Astrocyte of the hippocampus (primary cell): ENCODE measurements at regions not wholly inside any gene's neighbourhood (a gene's known extent, or its start where the extent isn't known, plus 50 kb on each side); places are given as distances from the start of the nearest gene placed in this dataset.
"Not testable (repeated sequence)": the region's sequence is repeated elsewhere in the genome, so short reads cannot be mapped to it uniquely, and the experiment has no call there.

ENCODE experiments used
- DNase-seq: peaks from one replicate; pipeline ENCODE4 v3.0.0; 2011; ENCODE audit warnings: low read depth, low spot score

- no peak for DNase-seq
Observed at GRCh38 chr14:100419856-100420255, 96.7 kb downstream of the SLC25A47 start.

GRCh38 chr14:100421756-100422470 is 98.8 kb downstream of the SLC25A47 start:
- no peak for DNase-seq

- no peak for DNase-seq
Observed at GRCh38 chr14:100422556-100423316, 99.6 kb downstream of the SLC25A47 start.

GRCh38 chr14:100423317-100424010 is 100.3 kb downstream of the SLC25A47 start:
- DNase-seq: no peak

- DNase-seq: no peak
Observed at GRCh38 chr14:100424504-100425428, 101.6 kb downstream of the SLC25A47 start.

GRCh38 chr14:100425429-100425827 is 102.3 kb downstream of the SLC25A47 start:
- DNase-seq: no peak

GRCh38 chr14:100426314-100426713 is 103.2 kb downstream of the SLC25A47 start:
- no peak for DNase-seq

GRCh38 chr14:100427166-100427565 is 104.0 kb downstream of the SLC25A47 start:
- no peak for DNase-seq

GRCh38 chr14:100428727-100429126 is 105.6 kb downstream of the SLC25A47 start:
- peak; percentile 81 for DNase-seq

GRCh38 chr14:100429537-100429936 is 106.4 kb downstream of the SLC25A47 start:
- DNase-seq: no peak

GRCh38 chr14:100430571-100430970 is 107.4 kb downstream of the SLC25A47 start:
- DNase-seq: no peak

GRCh38 chr14:100431461-100431860 is 108.3 kb downstream of the SLC25A47 start:
- not testable (repeated sequence) for DNase-seq

- DNase-seq: no peak
Observed at GRCh38 chr14:100432652-100433427, 109.7 kb downstream of the SLC25A47 start.

- no peak for DNase-seq
Observed at GRCh38 chr14:100433428-100433814, 110.3 kb downstream of the SLC25A47 start.

- DNase-seq: no peak
Observed at GRCh38 chr14:100434033-100434601, 111.0 kb downstream of the SLC25A47 start.

- DNase-seq: no peak
Observed at GRCh38 chr14:100434911-100435438, 111.8 kb downstream of the SLC25A47 start.

- DNase-seq: no peak
Observed at GRCh38 chr14:100435459-100435858, 112.3 kb downstream of the SLC25A47 start.

GRCh38 chr14:100436745-100437406 is 113.7 kb downstream of the SLC25A47 start:
- DNase-seq: no peak

GRCh38 chr14:100438271-100438670 is 115.1 kb downstream of the SLC25A47 start:
- DNase-seq: no peak
